HCT116 (cell line): ENCODE measurements at regions not wholly inside any gene's neighbourhood (a gene's known extent, or its start where the extent isn't known, plus 50 kb on each side); places are given as distances from the start of the nearest gene placed in this dataset.

Source experiments
- ATAC-seq: fragments of 200-7000 bp; cut with Tn5 transposase; 2 replicates; pipeline ENCODE4 v1.9.1; 2020; ENCODE audit warnings: mild to moderate bottlenecking, moderate library complexity
- BruUV-seq: library from RNA; stranded (reverse); fragments of 400-500 nt; replicated peaks from 2 replicates; lab custom pipeline; 2021; lab: Mats Ljungman, UMichigan
- CTCF ChIA-PET: fragments of 300-600 bp; sonication (Branson Sonifier 250); formaldehyde crosslinking; loops from one replicate; lab custom pipeline; 2021; ENCODE audit warnings: antibody characterized with exemption; lab: Charles Lee
- POLR2A ChIA-PET: fragments of 300-600, 350-600 bp; sonication (Branson Sonifier 250); formaldehyde crosslinking; loops from one replicate; lab custom pipeline; 2021; ENCODE audit warnings: antibody characterized with exemption; lab: Charles Lee
- RAD21 ChIA-PET, 2 experiments: fragments of 300-600 bp; sonication (Branson Sonifier 250); formaldehyde crosslinking; loops; one replicate each; lab custom pipeline; 2023; ENCODE audit warnings: low total read pairs in 2 of 2; ENCODE audit not compliant: uncharacterized antibody in 2 of 2, unreplicated experiment in 2 of 2, low non-redundant PET in 1 of 2; lab: Charles Lee
- DNase-seq: peaks from one replicate; pipeline ENCODE4 v3.0.0-alpha.2; 2010; ENCODE audit warnings: low read depth, low spot score
- H2AFZ ChIP-seq: fragments of 200-600 bp; shearing (Covaris generic), sonication (generic); 2 replicates; pipeline ENCODE4 v1.6.1; 2017; ENCODE audit warnings: low read depth, mixed run types, mixed read lengths, antibody characterized with exemption, low read length; ENCODE audit not compliant: poor library complexity, severe bottlenecking
- H3K27ac ChIP-seq: 2 replicates; pipeline ENCODE4 v1.5.1; 2012; ENCODE audit warnings: low read depth, low read length
- H3K27me3 ChIP-seq: fragments of 200-600 bp; sonication (generic); 2 replicates; pipeline ENCODE4 v1.6.1; 2016; ENCODE audit warnings: mixed run types, low read length, mixed read lengths; ENCODE audit not compliant: insufficient read depth
- H3K36me3 ChIP-seq, 2 experiments: fragments of 200-500 bp in 1 of 2; fragments of 200-600 bp in 1 of 2; sonication (Bioruptor generic) in 1 of 2; sonication (generic) in 1 of 2; 2 replicates each; pipeline versions ENCODE4 v1.5.1 to v1.6.1; 2014 to 2016; ENCODE audit warnings: low read length in 2 of 2, inconsistent platforms in 1 of 2, mixed read lengths in 1 of 2, mixed run types in 1 of 2; ENCODE audit not compliant: insufficient read depth in 2 of 2, control insufficient read depth in 1 of 2
- H3K4me1 ChIP-seq, 2 experiments: fragments of 200-600 bp in 1 of 2; sonication (generic) in 1 of 2; 2 replicates each; pipeline versions ENCODE4 v1.5.1 to v1.6.1; 2012 to 2017; ENCODE audit warnings: low read length in 2 of 2, inconsistent platforms in 1 of 2, mild to moderate bottlenecking in 1 of 2, mixed read lengths in 1 of 2, mixed run types in 1 of 2, moderate library complexity in 1 of 2; ENCODE audit not compliant: insufficient read depth in 2 of 2, control insufficient read depth in 1 of 2
- H3K4me2 ChIP-seq: fragments of 200-600 bp; sonication (generic); 2 replicates; pipeline ENCODE4 v1.6.1; 2017; ENCODE audit warnings: mixed run types, low read length, mixed read lengths
- H3K4me3 ChIP-seq, 2 experiments: fragments of 200-600 bp in 1 of 2; sonication (generic) in 1 of 2; replicated peaks in 1 of 2; 2 replicates each; pipeline ENCODE4 v1.5.1; 2011 to 2016; ENCODE audit warnings: low read length in 2 of 2, control low read depth in 1 of 2, low read depth in 1 of 2, mild to moderate bottlenecking in 1 of 2, mixed read lengths in 1 of 2, mixed run types in 1 of 2
- H3K79me2 ChIP-seq: fragments of 200-600 bp; sonication (generic); 2 replicates; pipeline ENCODE4 v1.6.1; 2017; ENCODE audit warnings: mild to moderate bottlenecking, mixed run types, low read length, moderate library complexity, mixed read lengths; ENCODE audit not compliant: insufficient read depth
- H3K9ac ChIP-seq: fragments of 200-600 bp; sonication (generic); 2 replicates; pipeline ENCODE4 v1.6.1; 2016; ENCODE audit warnings: low read length, mixed read lengths
- H3K9me2 ChIP-seq: fragments of 200-600 bp; sonication (generic), shearing (Covaris generic); 2 replicates; pipeline ENCODE4 v1.6.1; 2017; ENCODE audit warnings: mixed run types, mild to moderate bottlenecking, moderate library complexity; ENCODE audit not compliant: insufficient read depth
- H3K9me3 ChIP-seq, 2 experiments: fragments of 200-500 bp in 1 of 2; fragments of 200-600 bp in 1 of 2; sonication (Bioruptor generic) in 1 of 2; sonication (generic) in 1 of 2; 2 replicates each; pipeline ENCODE4 v1.6.1; 2014 to 2017; ENCODE audit warnings: low read length in 2 of 2, mixed read lengths in 2 of 2, inconsistent platforms in 1 of 2, low read depth in 1 of 2, mild to moderate bottlenecking in 1 of 2, mixed run types in 1 of 2, moderate library complexity in 1 of 2; ENCODE audit not compliant: control insufficient read depth in 1 of 2, insufficient read depth in 1 of 2
- H4K20me1 ChIP-seq: fragments of 200-600 bp; sonication (generic), shearing (Covaris generic); 2 replicates; pipeline ENCODE4 v1.6.1; 2017; ENCODE audit warnings: mixed run types, mild to moderate bottlenecking, moderate library complexity; ENCODE audit not compliant: insufficient read depth
- CBX3 ChIP-seq: IDR thresholded peaks from 2 replicates; pipeline ENCODE4 v1.6.1; 2012; ENCODE audit warnings: low read depth
- CEBPB ChIP-seq: IDR thresholded peaks from 2 replicates; pipeline ENCODE4 v1.6.1; 2012; ENCODE audit warnings: low read depth
- ELF1 ChIP-seq: IDR thresholded peaks from 2 replicates; pipeline ENCODE4 v1.6.1; 2012; ENCODE audit warnings: low read depth, borderline replicate concordance
- EZH2 ChIP-seq: fragments of 200-600 bp; sonication (generic); IDR thresholded peaks from 2 replicates; pipeline ENCODE4 v1.6.1; 2017; ENCODE audit warnings: antibody characterized with exemption, mixed run types
- EZH2phosphoT487 ChIP-seq: fragments of 200-600 bp; IDR thresholded peaks from 2 replicates; pipeline ENCODE4 v1.6.1; 2018; ENCODE audit warnings: antibody characterized with exemption, borderline replicate concordance
- FOSL1 ChIP-seq: IDR thresholded peaks from 2 replicates; pipeline ENCODE4 v1.6.1; 2012; ENCODE audit warnings: low read depth
- JUND ChIP-seq: IDR thresholded peaks from 2 replicates; pipeline ENCODE4 v1.6.1; 2012
- POLR2A ChIP-seq: IDR thresholded peaks from 2 replicates; pipeline ENCODE4 v1.7.0; 2011; ENCODE audit warnings: borderline replicate concordance; ENCODE audit not compliant: insufficient read depth, insufficient read length; ENCODE audit errors: extremely low read depth
- POLR2AphosphoS5 ChIP-seq: IDR thresholded peaks from 2 replicates; pipeline ENCODE4 v1.6.1; 2011; ENCODE audit warnings: mild to moderate bottlenecking, low read depth, low read length, moderate library complexity
- RAD21 ChIP-seq: IDR thresholded peaks from 2 replicates; pipeline ENCODE4 v1.6.1; 2012; ENCODE audit warnings: low read depth, mild to moderate bottlenecking
- SIN3A ChIP-seq: IDR thresholded peaks from 2 replicates; pipeline ENCODE4 v1.6.1; 2012; ENCODE audit warnings: low read depth
- SP1 ChIP-seq: IDR thresholded peaks from 2 replicates; pipeline ENCODE4 v1.6.1; 2012; ENCODE audit warnings: low read depth
- SRF ChIP-seq: IDR thresholded peaks from 2 replicates; pipeline ENCODE4 v1.6.1; 2012; ENCODE audit warnings: low read depth
- ZBTB33 ChIP-seq: IDR thresholded peaks from 2 replicates; pipeline ENCODE4 v1.6.1; 2011; ENCODE audit warnings: mild to moderate bottlenecking, low read length, moderate library complexity; ENCODE audit not compliant: insufficient replicate concordance; ENCODE audit errors: extremely low read depth
- ZFX ChIP-seq: fragments of 450-650 bp; IDR thresholded peaks from 2 replicates; pipeline ENCODE4 v1.6.1; 2017
- ZNF274 ChIP-seq: fragments of 200-500 bp; sonication (Bioruptor generic); IDR thresholded peaks from 2 replicates; pipeline ENCODE4 v1.6.1; 2014; ENCODE audit warnings: mild to moderate bottlenecking, low read depth, low read length, inconsistent platforms
- intact Hi-C: fragments of 100-400 bp; cut with micrococcal nuclease; formaldehyde crosslinking; loops from 2 replicates; pipeline ENCODE4 v1.10.0; 2022
- TF ChIP-seq, protein P1 (sequence below): IDR thresholded peaks from 2 replicates; pipeline ENCODE4 v1.6.1; 2012
- TF ChIP-seq, protein P2 (sequence below), 3 experiments: fragments of 200-600 bp in 1 of 3; sonication (generic) in 1 of 3; IDR thresholded peaks in 2 of 3; conservative IDR thresholded peaks in 1 of 3; 2 replicates each; pipeline ENCODE4 v1.5.1; 2012 to 2017; ENCODE audit warnings: low read depth in 2 of 3, low read length in 2 of 3, antibody characterized with exemption in 1 of 3, borderline replicate concordance in 1 of 3, control low read depth in 1 of 3, mild to moderate bottlenecking in 1 of 3, mixed read lengths in 1 of 3, mixed run types in 1 of 3, moderate library complexity in 1 of 3; ENCODE audit not compliant: insufficient read depth in 1 of 3
- TF ChIP-seq, protein P3 (sequence below): IDR thresholded peaks from 2 replicates; pipeline ENCODE4 v1.6.1; 2012; ENCODE audit warnings: low read depth

GRCh38 chr1:115413208-115413607 is 75.2 kb upstream of the NGF start:
- Histone ChIP-seq H3K4me1 (peaks cover 0 to 9% of the 10 kb centered on the region in 2 experiments; a peak in 2 of 4 replicates), H3K9ac (no peak overlapping the region), H3K27me3 (no peaks in the 10 kb centered on the region), H3K4me2 (no peak overlapping the region), H3K9me3 (no peaks in the 10 kb centered on the region), H3K27ac (no peak overlapping the region), H3K79me2 (no peaks in the 10 kb centered on the region), H4K20me1 (no peaks in the 10 kb centered on the region), H3K9me2 (no peaks in the 10 kb centered on the region), H3K4me3 (no peak overlapping the region), H2AFZ (no peak overlapping the region), H3K36me3 (no peaks in the 10 kb centered on the region)
- DNase-seq (no peak), ATAC-seq (no peak)
- no TSS peak for BruUV-seq
- TF ChIP-seq, protein P1, sequence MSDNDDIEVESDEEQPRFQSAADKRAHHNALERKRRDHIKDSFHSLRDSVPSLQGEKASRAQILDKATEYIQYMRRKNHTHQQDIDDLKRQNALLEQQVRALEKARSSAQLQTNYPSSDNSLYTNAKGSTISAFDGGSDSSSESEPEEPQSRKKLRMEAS = no peak
- TF ChIP-seq ZFX = no peak
- no peak for TF ChIP-seq POLR2AphosphoS5
- TF ChIP-seq SIN3A = no peak
- TF ChIP-seq RAD21 = no peak
- no peak for TF ChIP-seq FOSL1
- no peak for TF ChIP-seq SRF
- TF ChIP-seq ZNF274 = no peak
- TF ChIP-seq CBX3 = no peak
- no peak for TF ChIP-seq ZBTB33
- TF ChIP-seq, protein P2, sequence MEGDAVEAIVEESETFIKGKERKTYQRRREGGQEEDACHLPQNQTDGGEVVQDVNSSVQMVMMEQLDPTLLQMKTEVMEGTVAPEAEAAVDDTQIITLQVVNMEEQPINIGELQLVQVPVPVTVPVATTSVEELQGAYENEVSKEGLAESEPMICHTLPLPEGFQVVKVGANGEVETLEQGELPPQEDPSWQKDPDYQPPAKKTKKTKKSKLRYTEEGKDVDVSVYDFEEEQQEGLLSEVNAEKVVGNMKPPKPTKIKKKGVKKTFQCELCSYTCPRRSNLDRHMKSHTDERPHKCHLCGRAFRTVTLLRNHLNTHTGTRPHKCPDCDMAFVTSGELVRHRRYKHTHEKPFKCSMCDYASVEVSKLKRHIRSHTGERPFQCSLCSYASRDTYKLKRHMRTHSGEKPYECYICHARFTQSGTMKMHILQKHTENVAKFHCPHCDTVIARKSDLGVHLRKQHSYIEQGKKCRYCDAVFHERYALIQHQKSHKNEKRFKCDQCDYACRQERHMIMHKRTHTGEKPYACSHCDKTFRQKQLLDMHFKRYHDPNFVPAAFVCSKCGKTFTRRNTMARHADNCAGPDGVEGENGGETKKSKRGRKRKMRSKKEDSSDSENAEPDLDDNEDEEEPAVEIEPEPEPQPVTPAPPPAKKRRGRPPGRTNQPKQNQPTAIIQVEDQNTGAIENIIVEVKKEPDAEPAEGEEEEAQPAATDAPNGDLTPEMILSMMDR (IDR thresholded peaks at IDR 0.05 in 2 of 3, conservative IDR thresholded peaks at IDR 0.05 in 1 of 3; ENCODE audit: borderline replicate concordance in 1 of 3, insufficient read depth in 1 of 3, low read depth in 2 of 3, low read length in 2 of 3) = no peak
- TF ChIP-seq, protein P3, sequence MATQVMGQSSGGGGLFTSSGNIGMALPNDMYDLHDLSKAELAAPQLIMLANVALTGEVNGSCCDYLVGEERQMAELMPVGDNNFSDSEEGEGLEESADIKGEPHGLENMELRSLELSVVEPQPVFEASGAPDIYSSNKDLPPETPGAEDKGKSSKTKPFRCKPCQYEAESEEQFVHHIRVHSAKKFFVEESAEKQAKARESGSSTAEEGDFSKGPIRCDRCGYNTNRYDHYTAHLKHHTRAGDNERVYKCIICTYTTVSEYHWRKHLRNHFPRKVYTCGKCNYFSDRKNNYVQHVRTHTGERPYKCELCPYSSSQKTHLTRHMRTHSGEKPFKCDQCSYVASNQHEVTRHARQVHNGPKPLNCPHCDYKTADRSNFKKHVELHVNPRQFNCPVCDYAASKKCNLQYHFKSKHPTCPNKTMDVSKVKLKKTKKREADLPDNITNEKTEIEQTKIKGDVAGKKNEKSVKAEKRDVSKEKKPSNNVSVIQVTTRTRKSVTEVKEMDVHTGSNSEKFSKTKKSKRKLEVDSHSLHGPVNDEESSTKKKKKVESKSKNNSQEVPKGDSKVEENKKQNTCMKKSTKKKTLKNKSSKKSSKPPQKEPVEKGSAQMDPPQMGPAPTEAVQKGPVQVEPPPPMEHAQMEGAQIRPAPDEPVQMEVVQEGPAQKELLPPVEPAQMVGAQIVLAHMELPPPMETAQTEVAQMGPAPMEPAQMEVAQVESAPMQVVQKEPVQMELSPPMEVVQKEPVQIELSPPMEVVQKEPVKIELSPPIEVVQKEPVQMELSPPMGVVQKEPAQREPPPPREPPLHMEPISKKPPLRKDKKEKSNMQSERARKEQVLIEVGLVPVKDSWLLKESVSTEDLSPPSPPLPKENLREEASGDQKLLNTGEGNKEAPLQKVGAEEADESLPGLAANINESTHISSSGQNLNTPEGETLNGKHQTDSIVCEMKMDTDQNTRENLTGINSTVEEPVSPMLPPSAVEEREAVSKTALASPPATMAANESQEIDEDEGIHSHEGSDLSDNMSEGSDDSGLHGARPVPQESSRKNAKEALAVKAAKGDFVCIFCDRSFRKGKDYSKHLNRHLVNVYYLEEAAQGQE = no peak
- TF ChIP-seq CEBPB = no peak
- no peak for TF ChIP-seq POLR2A
- TF ChIP-seq SP1 = no peak
- TF ChIP-seq JUND = no peak
- TF ChIP-seq EZH2 = no peak
- no peak for TF ChIP-seq EZH2phosphoT487
- TF ChIP-seq ELF1 = no peak
- ChIA-PET CTCF (no interaction called here), POLR2A (no interaction called here), RAD21 (no interaction called here)
- intact Hi-C loops = no loop called here
